IMR-90 (cell line): ENCODE measurements at regions not wholly inside any gene's neighbourhood (a gene's known extent, or its start where the extent isn't known, plus 50 kb on each side); places are given as distances from the start of the nearest gene placed in this dataset.
A peak's percentile ranks its signal among the peaks of the same experiment; 100 is the strongest.

ENCODE experiments used
- ATAC-seq: fragments of 200-7000 bp; cut with Tn5 transposase; 2 replicates; pipeline ENCODE4 v1.9.1; 2020; ENCODE audit warnings: low read depth, mild to moderate bottlenecking, moderate library complexity
- BruUV-seq: library from RNA; stranded (reverse); fragments of 400-500 nt; replicated peaks from 2 replicates; lab custom pipeline; 2021; lab: Mats Ljungman, UMichigan
- CTCF ChIA-PET: fragments of 300-600 bp; formaldehyde crosslinking; extraction: SDS; loops from one replicate; lab custom pipeline; 2021; ENCODE audit warnings: antibody characterized with exemption; lab: Yijun Ruan, JAX
- POLR2A ChIA-PET: fragments of 300-600 bp; sonication (Branson Sonifier 250); formaldehyde crosslinking; loops from one replicate; lab custom pipeline; 2022; ENCODE audit warnings: antibody characterized with exemption; ENCODE audit not compliant: unreplicated experiment; lab: Charles Lee
- DNase-seq: peaks from one replicate; pipeline ENCODE4 v3.0.0; 2013
- H2AFZ ChIP-seq: replicated peaks from 2 replicates; pipeline ENCODE3; 2013; ENCODE audit warnings: low read length, mild to moderate bottlenecking; ENCODE audit not compliant: poor library complexity
- H2AK5ac ChIP-seq: 2 replicates; pipeline ENCODE4 v1.6.1; 2013; ENCODE audit warnings: low read depth, low read length, inconsistent platforms
- H2AK9ac ChIP-seq: replicated peaks from 2 replicates; pipeline ENCODE3; 2013; ENCODE audit warnings: mild to moderate bottlenecking, low read depth, low read length, moderate library complexity; ENCODE audit not compliant: poor library complexity
- H2BK120ac ChIP-seq: 2 replicates; pipeline ENCODE4 v1.6.1; 2013; ENCODE audit warnings: low read depth, low read length, inconsistent platforms
- H2BK15ac ChIP-seq: 3 replicates; pipeline ENCODE4 v1.6.1; 2013; ENCODE audit warnings: low read depth, low read length, inconsistent platforms
- H2BK20ac ChIP-seq: 2 replicates; pipeline ENCODE4 v1.6.1; 2013; ENCODE audit warnings: low read depth, mild to moderate bottlenecking, inconsistent platforms, low read length, moderate library complexity
- H2BK5ac ChIP-seq: 2 replicates; pipeline ENCODE4 v1.6.1; 2013; ENCODE audit warnings: mild to moderate bottlenecking, low read depth, low read length, inconsistent platforms; ENCODE audit not compliant: poor library complexity, severe bottlenecking
- H3K14ac ChIP-seq: replicated peaks from 2 replicates; pipeline ENCODE4 v1.6.1; 2013; ENCODE audit warnings: low read depth, low read length, inconsistent platforms
- H3K18ac ChIP-seq: 2 replicates; pipeline ENCODE4 v1.6.1; 2013; ENCODE audit warnings: low read depth, low read length, control low read depth
- H3K23ac ChIP-seq: 2 replicates; pipeline ENCODE4 v1.6.1; 2013; ENCODE audit warnings: low read depth, low read length, inconsistent platforms
- H3K27ac ChIP-seq: 2 replicates; pipeline ENCODE4 v1.5.1; 2013; ENCODE audit warnings: mild to moderate bottlenecking, control low read depth, low read length; ENCODE audit not compliant: insufficient read depth
- H3K27me3 ChIP-seq: 2 replicates; pipeline ENCODE4 v1.6.1; 2013; ENCODE audit warnings: low read length; ENCODE audit not compliant: control insufficient read depth, insufficient read depth
- H3K36me3 ChIP-seq: 2 replicates; pipeline ENCODE4 v1.6.1; 2013; ENCODE audit warnings: low read length, mixed read lengths; ENCODE audit not compliant: control insufficient read depth, insufficient read depth
- H3K4ac ChIP-seq: 2 replicates; pipeline ENCODE4 v1.6.1; 2013; ENCODE audit warnings: low read depth, low read length, inconsistent platforms
- H3K4me1 ChIP-seq: 2 replicates; pipeline ENCODE4 v1.6.1; 2013; ENCODE audit warnings: low read length, mixed read lengths; ENCODE audit not compliant: control insufficient read depth, insufficient read depth
- H3K4me2 ChIP-seq: 2 replicates; pipeline ENCODE4 v1.6.1; 2013; ENCODE audit warnings: low read depth, mild to moderate bottlenecking, control low read depth, low read length, moderate library complexity
- H3K4me3 ChIP-seq: 2 replicates; pipeline ENCODE4 v1.5.1; 2013; ENCODE audit warnings: low read depth, mild to moderate bottlenecking, control low read depth, low read length, moderate library complexity; ENCODE audit not compliant: insufficient read depth
- H3K56ac ChIP-seq: 2 replicates; pipeline ENCODE4 v1.6.1; 2013; ENCODE audit warnings: low read length, inconsistent platforms; ENCODE audit not compliant: insufficient read depth; ENCODE audit errors: extremely low read depth
- H3K79me1 ChIP-seq, 2 experiments: 2 replicates each; pipeline ENCODE4 v1.6.1; 2013; ENCODE audit warnings: low read length in 2 of 2, inconsistent platforms in 1 of 2, low read depth in 1 of 2
- H3K9ac ChIP-seq: 2 replicates; pipeline ENCODE4 v1.6.1; 2013; ENCODE audit warnings: low read depth, low read length, control low read depth
- H3K9me1 ChIP-seq: 2 replicates; pipeline ENCODE4 v1.6.1; 2013; ENCODE audit warnings: low read length, inconsistent platforms; ENCODE audit not compliant: insufficient read depth
- H3K9me3 ChIP-seq: 2 replicates; pipeline ENCODE4 v1.6.1; 2013; ENCODE audit warnings: low read length; ENCODE audit not compliant: control insufficient read depth, insufficient read depth
- H4K20me1 ChIP-seq: 2 replicates; pipeline ENCODE4 v1.6.1; 2013; ENCODE audit warnings: low read length, inconsistent platforms; ENCODE audit not compliant: insufficient read depth
- H4K5ac ChIP-seq: 2 replicates; pipeline ENCODE4 v1.6.1; 2013; ENCODE audit warnings: mild to moderate bottlenecking, low read depth, low read length, control low read depth
- H4K8ac ChIP-seq, 2 experiments: 2 replicates each; pipeline ENCODE4 v1.6.1; 2013; ENCODE audit warnings: low read depth in 2 of 2, low read length in 2 of 2, control low read depth in 1 of 2, inconsistent platforms in 1 of 2
- H4K91ac ChIP-seq: 2 replicates; pipeline ENCODE4 v1.6.1; 2013; ENCODE audit warnings: low read depth, low read length, inconsistent platforms; ENCODE audit not compliant: insufficient read depth
- CEBPB ChIP-seq: IDR thresholded peaks from 2 replicates; pipeline ENCODE4 v1.6.1; 2012; ENCODE audit warnings: low read depth, low read length, improper control_type of control experiment
- CHD1 ChIP-seq: IDR thresholded peaks from 2 replicates; pipeline ENCODE4 v1.6.1; 2012; ENCODE audit warnings: low read depth, low read length, improper control_type of control experiment
- FOS ChIP-seq: fragments of 150-350 bp; IDR thresholded peaks from 2 replicates; pipeline ENCODE4 v1.6.1; 2016; ENCODE audit warnings: low read depth, low read length
- MXI1 ChIP-seq: IDR thresholded peaks from 2 replicates; pipeline ENCODE4 v1.6.1; 2012; ENCODE audit warnings: low read depth, mild to moderate bottlenecking, low read length, moderate library complexity, borderline replicate concordance
- dilution Hi-C: fragments of 300-500 bp; cut with HindIII; formaldehyde crosslinking; loops from one replicate; pipeline ENCODE4 v1.14.3; 2018; ENCODE audit warnings: low sequenced_read_pairs; ENCODE audit not compliant: unreplicated experiment
- in situ Hi-C: fragments of 300-500 bp; cut with MboI; formaldehyde crosslinking; loops from 3 replicates; pipeline ENCODE4 v1.14.3; 2019; ENCODE audit warnings: low sequenced_read_pairs, inconsistent platforms, mixed read lengths
- intact Hi-C: fragments of 100-400 bp; cut with micrococcal nuclease; formaldehyde crosslinking; loops from 2 replicates; pipeline ENCODE4 v1.10.0; 2022

- H4K20me1 ChIP-seq: no peaks in the 10 kb centered on the region
- H2AK5ac ChIP-seq: no peak overlapping the region
- no peak overlapping the region for H3K27ac ChIP-seq
- H2AFZ ChIP-seq: no peak overlapping the region
- H2BK5ac ChIP-seq: no peak overlapping the region
- no peak overlapping the region for H2BK120ac ChIP-seq
- no peak overlapping the region for H3K4me2 ChIP-seq
- no peak overlapping the region for H3K14ac ChIP-seq
- DNase-seq (no peak), ATAC-seq (no peak)
- no peak overlapping the region for H3K9ac ChIP-seq
- no peak overlapping the region for H3K4me3 ChIP-seq
- intact Hi-C loops: no loop called here
- H3K27me3 ChIP-seq: no peaks in the 10 kb centered on the region
- H3K9me3 ChIP-seq: no peaks in the 10 kb centered on the region
- POLR2A ChIA-PET: no interaction called here
- no peaks in the 10 kb centered on the region for H3K36me3 ChIP-seq
- no TSS peak for BruUV-seq
- no peak overlapping the region for H4K91ac ChIP-seq
- H3K4me1 ChIP-seq: no peaks in the 10 kb centered on the region
- CTCF ChIA-PET: no interaction called here
- in situ Hi-C loops: no loop called here
- H2AK9ac ChIP-seq: no peak overlapping the region
- dilution Hi-C loops: no loop called here
- no peak overlapping the region for H4K5ac ChIP-seq
- TF ChIP-seq CHD1: no peak
- peak; percentile 90 for TF ChIP-seq CEBPB
- TF ChIP-seq MXI1: no peak
- TF ChIP-seq FOS: no peak
- no peak overlapping the region for H2BK15ac ChIP-seq
- no peak overlapping the region for H3K4ac ChIP-seq
- H3K9me1 ChIP-seq: no peaks in the 10 kb centered on the region
- no peaks in the 10 kb centered on the region for H3K79me1 ChIP-seq
- H2BK20ac ChIP-seq: no peak overlapping the region
- no peak overlapping the region for H3K56ac ChIP-seq
- no peak overlapping the region for H4K8ac ChIP-seq
- no peak overlapping the region for H3K18ac ChIP-seq
- no peak overlapping the region for H3K23ac ChIP-seq
Observed at GRCh38 chr7:114070246-114070645, 151.4 kb upstream of the PPP1R3A start.
